Naive thymus-derived CD4-positive, alpha-beta T cell (primary cell): ENCODE measurements at regions not wholly inside any gene's neighbourhood (a gene's known extent, or its start where the extent isn't known, plus 50 kb on each side); places are given as distances from the start of the nearest gene placed in this dataset.

Experiments used
- ATAC-seq: fragments of 150-1000 bp; cut with Tn5 transposase; 2 replicates; pipeline ENCODE4 v1.10.0; 2021; ENCODE audit warnings: mild to moderate bottlenecking, moderate library complexity
- CTCF ChIA-PET: fragments of 350-600 bp; sonication (Branson Sonifier 250); formaldehyde crosslinking; loops from one replicate; lab custom pipeline; 2021; ENCODE audit warnings: antibody characterized with exemption; lab: Charles Lee
- POLR2A ChIA-PET: fragments of 350-600 bp; sonication (Branson Sonifier 250); formaldehyde crosslinking; loops from one replicate; lab custom pipeline; 2021; ENCODE audit warnings: antibody characterized with exemption, inconsistent platforms; lab: Charles Lee
- DNase-seq, 9 donors: peaks; one replicate each; pipeline versions ENCODE4 v3.0.0 to v3.0.0-alpha.2; 2020 to 2022; ENCODE audit warnings: mixed read lengths in 1 of 9
- H3K27ac ChIP-seq: one replicate; pipeline ENCODE4 v1.7.0; 2013; ENCODE audit warnings: mild to moderate bottlenecking, low read depth, low read length, moderate library complexity
- H3K27me3 ChIP-seq, 2 donors: one replicate each; pipeline ENCODE4 v1.7.0; 2013; ENCODE audit warnings: low read length in 2 of 2, mild to moderate bottlenecking in 2 of 2, moderate library complexity in 2 of 2; ENCODE audit not compliant: control insufficient read depth in 2 of 2, insufficient read depth in 2 of 2
- H3K36me3 ChIP-seq, 3 experiments: 1 replicate in 2 of 3; 2 replicates in 1 of 3; pipeline ENCODE4 v1.7.0; 2013; ENCODE audit warnings: low read length in 3 of 3, mild to moderate bottlenecking in 3 of 3, moderate library complexity in 1 of 3; ENCODE audit not compliant: insufficient read depth in 3 of 3, control insufficient read depth in 2 of 3
- H3K4me1 ChIP-seq, 2 donors: one replicate each; pipeline ENCODE4 v1.7.0; 2013; ENCODE audit warnings: low read length in 2 of 2, mild to moderate bottlenecking in 2 of 2, moderate library complexity in 1 of 2; ENCODE audit not compliant: control insufficient read depth in 2 of 2, insufficient read depth in 2 of 2
- H3K4me3 ChIP-seq: 2 replicates; pipeline ENCODE4 v1.7.0; 2013; ENCODE audit warnings: mild to moderate bottlenecking, low read length
- H3K9me3 ChIP-seq, 3 experiments: 1 replicate in 2 of 3; 2 replicates in 1 of 3; pipeline ENCODE4 v1.7.0; 2013; ENCODE audit warnings: low read length in 3 of 3; ENCODE audit not compliant: control insufficient read depth in 2 of 3
- H3K27ac Mint-ChIP-seq, 9 donors: one replicate each; pipeline ENCODE4 v1.8.0; 2020 to 2022; ENCODE audit warnings: mixed read lengths in 9 of 9, mild to moderate bottlenecking in 8 of 9, moderate library complexity in 5 of 9, inconsistent platforms in 2 of 9
- H3K27me3 Mint-ChIP-seq, 5 donors: one replicate each; pipeline ENCODE4 v1.8.0; 2021 to 2022; ENCODE audit warnings: mixed read lengths in 5 of 5, mild to moderate bottlenecking in 1 of 5
- H3K36me3 Mint-ChIP-seq, 5 donors: one replicate each; pipeline ENCODE4 v1.8.0; 2020 to 2022; ENCODE audit warnings: mixed read lengths in 5 of 5, mild to moderate bottlenecking in 3 of 5, inconsistent platforms in 1 of 5
- H3K4me1 Mint-ChIP-seq, 7 donors: one replicate each; pipeline ENCODE4 v1.8.0; 2020 to 2022; ENCODE audit warnings: mixed read lengths in 7 of 7, mild to moderate bottlenecking in 3 of 7, inconsistent platforms in 1 of 7
- H3K4me3 Mint-ChIP-seq, 10 donors: one replicate each; pipeline ENCODE4 v1.8.0; 2020 to 2022; ENCODE audit warnings: mild to moderate bottlenecking in 10 of 10, mixed read lengths in 10 of 10, moderate library complexity in 6 of 10, inconsistent platforms in 2 of 10
- H3K9me3 Mint-ChIP-seq, 11 donors: one replicate each; pipeline ENCODE4 v1.8.0; 2020 to 2022; ENCODE audit warnings: mixed read lengths in 11 of 11, mild to moderate bottlenecking in 4 of 11, inconsistent platforms in 1 of 11, moderate library complexity in 1 of 11
- intact Hi-C, 2 donors: fragments of 100-400 bp; cut with micrococcal nuclease; formaldehyde crosslinking; loops; one replicate each; pipeline ENCODE4 v1.15.1; 2023

DNA sequence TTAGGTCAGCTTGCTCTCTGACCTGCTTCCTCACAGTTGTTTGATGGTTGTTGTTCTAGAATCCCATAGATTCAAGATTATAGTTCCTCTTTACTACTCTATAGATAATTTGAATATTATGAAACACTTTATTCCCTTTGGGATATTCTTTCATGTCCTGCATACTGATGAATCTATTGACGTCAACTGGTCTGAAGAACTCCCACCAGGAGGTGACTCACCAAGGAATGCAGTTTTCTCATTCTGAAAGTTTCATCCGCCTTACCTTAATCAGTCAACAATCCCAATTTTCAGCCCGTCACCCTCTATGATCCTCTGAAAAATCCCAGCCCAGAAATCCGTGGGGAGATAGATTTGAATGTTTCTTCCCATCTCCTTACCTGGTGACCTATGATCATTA, 834.1 kb upstream of the PRMT6 start:
- H3K36me3 Mint-ChIP-seq = no peaks in the 10 kb centered on the region
- no peak overlapping the region for H3K27ac ChIP-seq
- ChIA-PET CTCF (no interaction called here), POLR2A (no interaction called here)
- no peak overlapping the region for H3K27ac Mint-ChIP-seq
- no peaks in the 10 kb centered on the region for H3K27me3 ChIP-seq
- H3K27me3 Mint-ChIP-seq = no peaks in the 10 kb centered on the region
- ATAC-seq = no peak
- no peaks in the 10 kb centered on the region for H3K4me1 Mint-ChIP-seq
- H3K4me3 ChIP-seq = no peak overlapping the region
- peaks cover 0 to 18% (median 0%) of the 10 kb centered on the region in 11 donors for H3K9me3 Mint-ChIP-seq
- no peaks in the 10 kb centered on the region for H3K4me1 ChIP-seq
- intact Hi-C loops = no loop called here
- no peak overlapping the region for H3K4me3 Mint-ChIP-seq
- no peak for DNase-seq
- H3K9me3 ChIP-seq = no peaks in the 10 kb centered on the region
- no peaks in the 10 kb centered on the region for H3K36me3 ChIP-seq

- DNase-seq (no peak), ATAC-seq (no peak)
- Histone ChIP-seq H3K27ac (no peak overlapping the region), H3K9me3 (no peaks in the 10 kb centered on the region), H3K27me3 (no peaks in the 10 kb centered on the region), H3K4me1 (no peaks in the 10 kb centered on the region), H3K36me3 (no peaks in the 10 kb centered on the region), H3K4me3 (no peak overlapping the region)
- Mint-ChIP-seq H3K9me3 (peaks cover 0 to 17% (median 0%) of the 10 kb centered on the region in 11 donors), H3K4me1 (no peaks in the 10 kb centered on the region), H3K27ac (no peak overlapping the region), H3K4me3 (no peak overlapping the region), H3K27me3 (no peaks in the 10 kb centered on the region), H3K36me3 (no peaks in the 10 kb centered on the region)
- ChIA-PET CTCF (no interaction called here), POLR2A (no interaction called here)
- intact Hi-C loops = no loop called here
These were observed 833.3 kb upstream of the PRMT6 start for GRCh38 chr1:106223213-106223612.

- Histone ChIP-seq H3K9me3 (no peaks in the 10 kb centered on the region), H3K36me3 (no peaks in the 10 kb centered on the region), H3K4me1 (no peaks in the 10 kb centered on the region), H3K27me3 (no peaks in the 10 kb centered on the region), H3K4me3 (no peak overlapping the region), H3K27ac (no peak overlapping the region)
- H3K27me3 Mint-ChIP-seq = no peaks in the 10 kb centered on the region
- DNase-seq (no peak), ATAC-seq (no peak)
- H3K4me3 Mint-ChIP-seq = no peak overlapping the region
- H3K4me1 Mint-ChIP-seq = no peaks in the 10 kb centered on the region
- POLR2A ChIA-PET = no interaction called here
- peaks cover 0 to 16% (median 0%) of the 10 kb centered on the region in 11 donors for H3K9me3 Mint-ChIP-seq
- CTCF ChIA-PET = no interaction called here
- intact Hi-C loops = no loop called here
- no peak overlapping the region for H3K27ac Mint-ChIP-seq
- H3K36me3 Mint-ChIP-seq = no peaks in the 10 kb centered on the region
These were observed 832.0 kb upstream of the PRMT6 start for GRCh38 chr1:106224426-106224825.

- ChIA-PET CTCF (no interaction called here), POLR2A (no interaction called here)
- no peaks in the 10 kb centered on the region for H3K4me1 ChIP-seq
- H3K27me3 ChIP-seq = no peaks in the 10 kb centered on the region
- Mint-ChIP-seq H3K27me3 (no peaks in the 10 kb centered on the region), H3K36me3 (no peaks in the 10 kb centered on the region), H3K27ac (no peak overlapping the region), H3K4me1 (no peaks in the 10 kb centered on the region), H3K9me3 (peaks cover 0 to 16% (median 1%) of the 10 kb centered on the region in 11 donors), H3K4me3 (no peak overlapping the region)
- no peak for ATAC-seq
- no peaks in the 10 kb centered on the region for H3K36me3 ChIP-seq
- no peak overlapping the region for H3K27ac ChIP-seq
- no peak overlapping the region for H3K4me3 ChIP-seq
- intact Hi-C loops = no loop called here
- H3K9me3 ChIP-seq = no peaks in the 10 kb centered on the region
- no peak for DNase-seq
These were observed 831.1 kb upstream of the PRMT6 start for GRCh38 chr1:106225403-106225802.

DNA sequence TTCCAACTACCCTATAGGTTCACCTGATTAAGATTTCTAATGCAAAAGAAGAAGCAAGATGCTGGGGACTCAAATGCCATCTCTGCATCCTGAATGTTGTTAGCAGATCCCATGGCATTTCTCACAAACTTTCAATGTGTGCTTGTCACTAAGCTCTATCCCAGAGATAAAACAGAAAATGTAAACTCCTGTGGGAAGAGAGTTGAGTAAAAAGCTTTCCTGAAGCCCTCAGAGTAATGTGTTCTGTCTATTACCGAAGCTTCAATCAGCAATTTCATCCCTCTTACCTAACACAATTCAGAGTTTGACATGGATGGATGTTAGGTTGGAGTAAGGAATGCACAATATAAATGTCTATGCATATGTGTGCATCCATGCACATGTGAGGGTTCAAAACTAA, 829.9 kb upstream of the PRMT6 start:
- H3K27me3 Mint-ChIP-seq = no peaks in the 10 kb centered on the region
- Histone ChIP-seq H3K4me1 (no peaks in the 10 kb centered on the region), H3K27ac (no peak overlapping the region), H3K4me3 (no peak overlapping the region), H3K9me3 (no peaks in the 10 kb centered on the region), H3K27me3 (no peaks in the 10 kb centered on the region), H3K36me3 (no peaks in the 10 kb centered on the region)
- DNase-seq = no peak
- no peaks in the 10 kb centered on the region for H3K36me3 Mint-ChIP-seq
- H3K9me3 Mint-ChIP-seq = peaks cover 0 to 17% (median 1%) of the 10 kb centered on the region in 11 donors
- ChIA-PET POLR2A (no interaction called here), CTCF (no interaction called here)
- H3K4me1 Mint-ChIP-seq = no peaks in the 10 kb centered on the region
- H3K27ac Mint-ChIP-seq = no peak overlapping the region
- no peak overlapping the region for H3K4me3 Mint-ChIP-seq
- intact Hi-C loops = no loop called here
- ATAC-seq = no peak

- Mint-ChIP-seq H3K36me3 (no peaks in the 10 kb centered on the region), H3K9me3 (peaks cover 0 to 26% (median 5%) of the 10 kb centered on the region in 11 donors), H3K4me3 (no peak overlapping the region), H3K4me1 (no peaks in the 10 kb centered on the region), H3K27ac (no peak overlapping the region), H3K27me3 (no peaks in the 10 kb centered on the region)
- Histone ChIP-seq H3K36me3 (no peaks in the 10 kb centered on the region), H3K9me3 (peaks cover 0 to 5% (median 0%) of the 10 kb centered on the region in 3 experiments), H3K27ac (no peak overlapping the region), H3K4me1 (no peaks in the 10 kb centered on the region), H3K27me3 (no peaks in the 10 kb centered on the region), H3K4me3 (no peak overlapping the region)
- DNase-seq = no peak
- ChIA-PET POLR2A (no interaction called here), CTCF (no interaction called here)
- intact Hi-C loops = no loop called here
- ATAC-seq = no peak
These were observed 824.3 kb upstream of the PRMT6 start for GRCh38 chr1:106232128-106232527.

GRCh38 chr1:106233511-106233910, 823.0 kb upstream of the PRMT6 start:
- Histone ChIP-seq H3K36me3 (no peaks in the 10 kb centered on the region), H3K9me3 (peaks cover 0 to 5% (median 0%) of the 10 kb centered on the region in 3 experiments), H3K4me3 (no peak overlapping the region), H3K4me1 (no peaks in the 10 kb centered on the region), H3K27me3 (no peaks in the 10 kb centered on the region), H3K27ac (no peak overlapping the region)
- DNase-seq (no peak), ATAC-seq (no peak)
- CTCF ChIA-PET = no interaction called here
- no peaks in the 10 kb centered on the region for H3K36me3 Mint-ChIP-seq
- no peak overlapping the region for H3K4me3 Mint-ChIP-seq
- intact Hi-C loops = no loop called here
- H3K9me3 Mint-ChIP-seq = peaks cover 0 to 32% (median 5%) of the 10 kb centered on the region in 11 donors
- POLR2A ChIA-PET = no interaction called here
- peak overlapping the region in 1 of 9 donors; percentile 5 for H3K27ac Mint-ChIP-seq
- H3K4me1 Mint-ChIP-seq = no peaks in the 10 kb centered on the region
- H3K27me3 Mint-ChIP-seq = no peaks in the 10 kb centered on the region
